Cardiac muscle cell (in vitro differentiated cells and primary cell): ENCODE measurements at regions not wholly inside any gene's neighbourhood (a gene's known extent, or its start where the extent isn't known, plus 50 kb on each side); places are given as distances from the start of the nearest gene placed in this dataset.
A peak's percentile ranks its signal among the peaks of the same experiment; 100 is the strongest.

Experiments used
- DNase-seq, 2 donors: peaks; one replicate each; pipeline versions ENCODE4 v3.0.0 to v3.0.0-alpha.2; 2010 to 2017; ENCODE audit warnings: low read depth in 1 of 2, low spot score in 1 of 2
- H3K27ac ChIP-seq: fragments of 200-600 bp; sonication (generic); 2 replicates; pipeline ENCODE4 v1.5.1; 2016
- H3K27me3 ChIP-seq: fragments of 200-600 bp; sonication (generic); 2 replicates; pipeline ENCODE4 v1.6.0; 2016; ENCODE audit warnings: control low read depth
- H3K36me3 ChIP-seq: fragments of 200-600 bp; sonication (generic); 2 replicates; pipeline ENCODE4 v1.5.1; 2016; ENCODE audit warnings: control low read depth
- H3K4me1 ChIP-seq: fragments of 200-600 bp; sonication (generic); 2 replicates; pipeline ENCODE4 v1.8.1; 2017; ENCODE audit warnings: low read depth, mild to moderate bottlenecking, mixed run types
- H3K4me3 ChIP-seq: fragments of 200-600 bp; sonication (generic); 2 replicates; pipeline ENCODE4 v1.5.1; 2016; ENCODE audit warnings: mild to moderate bottlenecking
- H3K9me3 ChIP-seq: fragments of 200-600 bp; sonication (generic); 2 replicates; pipeline ENCODE4 v1.5.1; 2017; ENCODE audit warnings: low read depth, mild to moderate bottlenecking, control low read depth
- CTCF ChIP-seq: IDR thresholded peaks from 2 replicates; pipeline ENCODE4 v1.5.1; 2012; ENCODE audit warnings: low read depth, mild to moderate bottlenecking, low read length

- no peak overlapping the region for H3K27ac ChIP-seq
- H3K4me1 ChIP-seq, result no peaks in the 10 kb centered on the region
- H3K4me3 ChIP-seq, result no peak overlapping the region
- no peaks in the 10 kb centered on the region for H3K9me3 ChIP-seq
- no peaks in the 10 kb centered on the region for H3K27me3 ChIP-seq
- H3K36me3 ChIP-seq, result no peaks in the 10 kb centered on the region
- DNase-seq, result no peak
- TF ChIP-seq CTCF, result no peak
Observed at GRCh38 chr18:49716035-49716434, 97.3 kb downstream of the ACAA2 start.

- no peaks in the 10 kb centered on the region for H3K9me3 ChIP-seq
- no peaks in the 10 kb centered on the region for H3K4me1 ChIP-seq
- H3K27ac ChIP-seq, result no peak overlapping the region
- no peaks in the 10 kb centered on the region for H3K36me3 ChIP-seq
- no peak for TF ChIP-seq CTCF
- no peaks in the 10 kb centered on the region for H3K27me3 ChIP-seq
- no peak overlapping the region for H3K4me3 ChIP-seq
- DNase-seq, result no peak
Observed at GRCh38 chr18:49709347-49709690, 104.0 kb downstream of the ACAA2 start.

GRCh38 chr18:49708662-49709346 is 104.5 kb downstream of the ACAA2 start:
- H3K4me1 ChIP-seq, result no peaks in the 10 kb centered on the region
- H3K9me3 ChIP-seq, result no peaks in the 10 kb centered on the region
- TF ChIP-seq CTCF, result no peak
- H3K36me3 ChIP-seq, result no peaks in the 10 kb centered on the region
- H3K4me3 ChIP-seq, result no peak overlapping the region
- DNase-seq, result no peak
- no peak overlapping the region for H3K27ac ChIP-seq
- no peaks in the 10 kb centered on the region for H3K27me3 ChIP-seq

GRCh38 chr18:49707599-49707998 is 105.7 kb downstream of the ACAA2 start:
- no peaks in the 10 kb centered on the region for H3K27me3 ChIP-seq

GRCh38 chr18:49704334-49704733 is 109.0 kb downstream of the ACAA2 start:
- Histone ChIP-seq H3K4me3 (no peak overlapping the region), H3K4me1 (no peaks in the 10 kb centered on the region), H3K36me3 (no peaks in the 10 kb centered on the region), H3K27ac (no peak overlapping the region), H3K27me3 (no peaks in the 10 kb centered on the region), H3K9me3 (no peaks in the 10 kb centered on the region)
- peak in 1 of 2 donors; percentile 74 for DNase-seq
- TF ChIP-seq CTCF, result no peak

More at GRCh38 chr18:49707599-49707998, 105.7 kb downstream of the ACAA2 start:
- Histone ChIP-seq H3K9me3 (no peaks in the 10 kb centered on the region), H3K36me3 (no peaks in the 10 kb centered on the region), H3K4me3 (no peak overlapping the region), H3K4me1 (no peaks in the 10 kb centered on the region), H3K27ac (no peak overlapping the region)
- TF ChIP-seq CTCF, result no peak
- no peak for DNase-seq
